ENCODE measurements at regions not wholly inside any gene's neighbourhood (a gene's known extent, or its start where the extent isn't known, plus 50 kb on each side); places are given as distances from the start of the nearest gene placed in this dataset.

DNA sequence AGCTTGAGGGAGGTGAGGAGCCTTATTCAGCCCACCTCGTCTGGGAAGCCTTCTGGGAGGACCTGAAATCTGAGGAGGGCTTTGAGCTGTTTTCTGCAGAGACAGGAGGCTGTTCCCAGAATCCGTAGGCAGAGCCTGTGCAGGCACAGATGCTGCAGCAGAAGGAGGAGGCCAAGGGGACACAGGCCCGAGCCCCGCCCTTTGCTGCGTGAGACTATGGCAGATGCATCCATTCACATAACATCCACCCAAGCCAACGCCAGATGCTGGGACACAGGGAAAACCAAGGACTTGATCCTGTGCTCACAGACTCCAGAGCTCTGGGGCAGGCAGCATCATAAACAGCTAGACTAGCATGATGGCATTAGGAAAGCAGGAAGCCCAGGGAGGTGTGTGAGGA is 98.2 kb downstream of the KCNF1 start:
- Histone ChIP-seq H3K4me3 (replicated peaks in 1 of 3; ENCODE audit: low read depth in 2 of 3, low read length in 3 of 3) (no peak overlapping the region), H3K36me3 (replicated peaks in 1 of 2; ENCODE audit: control insufficient read depth in 1 of 2, insufficient read depth in 2 of 2, low read length in 2 of 2) (no peaks in the 10 kb centered on the region), H3K4me1 (ENCODE audit: control insufficient read depth in 1 of 2, insufficient read depth in 2 of 2, low read length in 2 of 2) (peaks cover 0 to under 1% of the 10 kb centered on the region in 2 donors), H3K79me2 (ENCODE audit: insufficient read depth, low read length) (no peaks in the 10 kb centered on the region), H3K9ac (ENCODE audit: insufficient read depth, low read length, poor library complexity, severe bottlenecking) (no peak overlapping the region), H3K27me3 (ENCODE audit: control insufficient read depth in 2 of 2, insufficient read depth in 2 of 2, low read length in 2 of 2) (no peaks in the 10 kb centered on the region), H2AFZ (ENCODE audit: insufficient read depth, low read depth, low read length, poor library complexity, severe bottlenecking) (no peak overlapping the region), H3K9me3 (replicated peaks in 1 of 2; ENCODE audit: control insufficient read depth in 1 of 2, insufficient read depth in 1 of 2, low read length in 2 of 2) (peaks cover 17 to 34% of the 10 kb centered on the region in 2 donors), H3K4me2 (replicated peaks; ENCODE audit: extremely low read depth, low read length, poor library complexity, severe bottlenecking) (no peak overlapping the region), H3K27ac (ENCODE audit: low read depth in 1 of 2, low read length in 2 of 2) (no peak overlapping the region), H4K20me1 (ENCODE audit: insufficient read depth, low read length) (no peaks in the 10 kb centered on the region)
- peaks cover 2% of the 10 kb centered on the region for H3K4me1 Mint-ChIP-seq
- H3K4me3 Mint-ChIP-seq: no peak overlapping the region
- peaks cover 4 to 35% (median 23%) of the 10 kb centered on the region in 7 donors for H3K9me3 Mint-ChIP-seq
- no peaks in the 10 kb centered on the region for H3K36me3 Mint-ChIP-seq
- no peak overlapping the region for H3K27ac Mint-ChIP-seq
- peaks cover 4 to 6% (median 6%) of the 10 kb centered on the region in 3 donors for H3K27me3 Mint-ChIP-seq (ENCODE audit: low read depth in 3 of 3)
- TF ChIP-seq, protein P1, sequence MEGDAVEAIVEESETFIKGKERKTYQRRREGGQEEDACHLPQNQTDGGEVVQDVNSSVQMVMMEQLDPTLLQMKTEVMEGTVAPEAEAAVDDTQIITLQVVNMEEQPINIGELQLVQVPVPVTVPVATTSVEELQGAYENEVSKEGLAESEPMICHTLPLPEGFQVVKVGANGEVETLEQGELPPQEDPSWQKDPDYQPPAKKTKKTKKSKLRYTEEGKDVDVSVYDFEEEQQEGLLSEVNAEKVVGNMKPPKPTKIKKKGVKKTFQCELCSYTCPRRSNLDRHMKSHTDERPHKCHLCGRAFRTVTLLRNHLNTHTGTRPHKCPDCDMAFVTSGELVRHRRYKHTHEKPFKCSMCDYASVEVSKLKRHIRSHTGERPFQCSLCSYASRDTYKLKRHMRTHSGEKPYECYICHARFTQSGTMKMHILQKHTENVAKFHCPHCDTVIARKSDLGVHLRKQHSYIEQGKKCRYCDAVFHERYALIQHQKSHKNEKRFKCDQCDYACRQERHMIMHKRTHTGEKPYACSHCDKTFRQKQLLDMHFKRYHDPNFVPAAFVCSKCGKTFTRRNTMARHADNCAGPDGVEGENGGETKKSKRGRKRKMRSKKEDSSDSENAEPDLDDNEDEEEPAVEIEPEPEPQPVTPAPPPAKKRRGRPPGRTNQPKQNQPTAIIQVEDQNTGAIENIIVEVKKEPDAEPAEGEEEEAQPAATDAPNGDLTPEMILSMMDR (IDR thresholded peaks at IDR 0.05): no peak
- DNase-seq: no peak
- 83% methylated on average over 6 of the region's 6 CpGs for WGBS (ENCODE audit: insufficient coverage)
- intact Hi-C loops (cut with micrococcal nuclease): no loop called here

GRCh38 chr2:11011359-11011758 is 99.6 kb downstream of the KCNF1 start:
- Histone ChIP-seq H4K20me1 (ENCODE audit: insufficient read depth, low read length) (no peaks in the 10 kb centered on the region), H3K36me3 (replicated peaks in 1 of 2; ENCODE audit: control insufficient read depth in 1 of 2, insufficient read depth in 2 of 2, low read length in 2 of 2) (no peaks in the 10 kb centered on the region), H3K4me1 (ENCODE audit: control insufficient read depth in 1 of 2, insufficient read depth in 2 of 2, low read length in 2 of 2) (no peaks in the 10 kb centered on the region), H3K27me3 (ENCODE audit: control insufficient read depth in 2 of 2, insufficient read depth in 2 of 2, low read length in 2 of 2) (no peaks in the 10 kb centered on the region), H3K4me2 (replicated peaks; ENCODE audit: extremely low read depth, low read length, poor library complexity, severe bottlenecking) (no peak overlapping the region), H3K79me2 (ENCODE audit: insufficient read depth, low read length) (no peaks in the 10 kb centered on the region), H3K4me3 (replicated peaks in 1 of 3; ENCODE audit: low read depth in 2 of 3, low read length in 3 of 3) (no peak overlapping the region), H2AFZ (ENCODE audit: insufficient read depth, low read depth, low read length, poor library complexity, severe bottlenecking) (no peak overlapping the region), H3K27ac (ENCODE audit: low read depth in 1 of 2, low read length in 2 of 2) (no peak overlapping the region), H3K9ac (ENCODE audit: insufficient read depth, low read length, poor library complexity, severe bottlenecking) (no peak overlapping the region), H3K9me3 (replicated peaks in 1 of 2; ENCODE audit: control insufficient read depth in 1 of 2, insufficient read depth in 1 of 2, low read length in 2 of 2) (peaks cover 17 to 34% of the 10 kb centered on the region in 2 donors)
- peaks cover 4 to 35% (median 23%) of the 10 kb centered on the region in 7 donors for H3K9me3 Mint-ChIP-seq
- intact Hi-C loops (cut with micrococcal nuclease): no loop called here
- peaks cover 2 to 8% (median 4%) of the 10 kb centered on the region in 3 donors for H3K27me3 Mint-ChIP-seq (ENCODE audit: low read depth in 3 of 3)
- TF ChIP-seq, protein P1 (IDR thresholded peaks at IDR 0.05): no peak
- peaks cover 3% of the 10 kb centered on the region for H3K4me1 Mint-ChIP-seq
- no peak overlapping the region for H3K4me3 Mint-ChIP-seq
- DNase-seq: no peak
- H3K27ac Mint-ChIP-seq: no peak overlapping the region
- 76% methylated on average over 5 of the region's 7 CpGs for WGBS (ENCODE audit: insufficient coverage)
- H3K36me3 Mint-ChIP-seq: no peaks in the 10 kb centered on the region

Measured in CD14-positive monocyte (primary cell).